ENCODE measurements at regions not wholly inside any gene's neighbourhood (a gene's known extent, or its start where the extent isn't known, plus 50 kb on each side); places are given as distances from the start of the nearest gene placed in this dataset.

DNA sequence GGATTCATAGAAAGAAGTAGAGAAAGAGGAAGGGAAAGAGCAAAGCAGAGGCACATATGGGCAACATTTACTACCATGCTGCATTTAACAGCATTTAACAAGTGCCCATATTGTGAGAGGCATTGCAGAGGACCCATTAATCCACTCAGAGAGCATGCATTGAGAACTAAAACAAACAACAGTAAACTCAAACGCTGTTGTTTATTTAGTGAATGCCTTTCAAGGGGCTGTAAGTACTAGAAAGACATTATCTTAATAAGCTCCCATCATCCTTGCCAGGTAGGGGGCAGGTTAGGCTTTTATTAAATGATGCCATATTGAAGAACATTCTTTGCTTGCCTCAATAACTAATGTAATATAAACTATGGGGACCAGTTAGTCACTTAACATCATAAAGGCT, 254.3 kb upstream of the DAB1 start:
- TF ChIP-seq, protein P1, sequence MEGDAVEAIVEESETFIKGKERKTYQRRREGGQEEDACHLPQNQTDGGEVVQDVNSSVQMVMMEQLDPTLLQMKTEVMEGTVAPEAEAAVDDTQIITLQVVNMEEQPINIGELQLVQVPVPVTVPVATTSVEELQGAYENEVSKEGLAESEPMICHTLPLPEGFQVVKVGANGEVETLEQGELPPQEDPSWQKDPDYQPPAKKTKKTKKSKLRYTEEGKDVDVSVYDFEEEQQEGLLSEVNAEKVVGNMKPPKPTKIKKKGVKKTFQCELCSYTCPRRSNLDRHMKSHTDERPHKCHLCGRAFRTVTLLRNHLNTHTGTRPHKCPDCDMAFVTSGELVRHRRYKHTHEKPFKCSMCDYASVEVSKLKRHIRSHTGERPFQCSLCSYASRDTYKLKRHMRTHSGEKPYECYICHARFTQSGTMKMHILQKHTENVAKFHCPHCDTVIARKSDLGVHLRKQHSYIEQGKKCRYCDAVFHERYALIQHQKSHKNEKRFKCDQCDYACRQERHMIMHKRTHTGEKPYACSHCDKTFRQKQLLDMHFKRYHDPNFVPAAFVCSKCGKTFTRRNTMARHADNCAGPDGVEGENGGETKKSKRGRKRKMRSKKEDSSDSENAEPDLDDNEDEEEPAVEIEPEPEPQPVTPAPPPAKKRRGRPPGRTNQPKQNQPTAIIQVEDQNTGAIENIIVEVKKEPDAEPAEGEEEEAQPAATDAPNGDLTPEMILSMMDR (IDR thresholded peaks at IDR 0.05), result no peak

DNA sequence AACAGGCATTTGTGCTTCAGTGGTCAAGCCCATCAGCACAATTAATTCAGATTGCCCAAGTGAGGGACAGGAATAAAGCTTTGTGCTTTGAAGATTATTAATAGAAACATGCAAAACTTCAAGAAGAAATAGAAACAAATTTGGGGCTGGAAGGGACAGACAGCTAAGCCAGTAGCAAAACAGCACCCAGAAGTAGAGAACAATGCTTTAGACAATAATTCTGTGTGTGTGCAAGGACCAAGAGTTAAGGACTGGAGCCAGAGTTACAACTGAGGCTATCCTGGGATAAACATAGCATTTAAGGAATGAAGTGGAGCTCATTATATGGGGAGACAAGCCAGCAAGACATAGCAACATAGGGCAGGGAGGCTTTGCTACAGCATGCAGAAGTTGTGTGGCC, 251.9 kb upstream of the DAB1 start:
- TF ChIP-seq, protein P1 (IDR thresholded peaks at IDR 0.05), result no peak

DNA sequence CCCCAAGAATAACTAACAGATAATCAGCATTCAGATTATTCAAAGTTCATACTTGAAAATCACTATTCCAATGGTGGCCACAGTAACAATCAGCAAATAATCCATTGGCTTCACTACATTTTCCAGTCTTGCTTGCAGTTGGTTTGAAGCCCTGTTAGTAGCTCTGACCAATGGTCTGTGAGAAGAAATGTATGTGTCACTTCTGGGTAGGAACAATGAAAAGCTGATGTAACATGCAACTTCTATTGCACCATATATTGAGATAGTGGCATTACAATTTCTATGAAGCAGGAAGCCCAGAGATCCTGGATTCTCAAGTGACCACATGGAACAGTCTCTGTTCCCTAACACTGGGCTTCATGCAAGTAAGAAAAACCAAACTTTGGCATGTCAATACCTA, 250.9 kb upstream of the DAB1 start:
- TF ChIP-seq, protein P1 (IDR thresholded peaks at IDR 0.05), result no peak

DNA sequence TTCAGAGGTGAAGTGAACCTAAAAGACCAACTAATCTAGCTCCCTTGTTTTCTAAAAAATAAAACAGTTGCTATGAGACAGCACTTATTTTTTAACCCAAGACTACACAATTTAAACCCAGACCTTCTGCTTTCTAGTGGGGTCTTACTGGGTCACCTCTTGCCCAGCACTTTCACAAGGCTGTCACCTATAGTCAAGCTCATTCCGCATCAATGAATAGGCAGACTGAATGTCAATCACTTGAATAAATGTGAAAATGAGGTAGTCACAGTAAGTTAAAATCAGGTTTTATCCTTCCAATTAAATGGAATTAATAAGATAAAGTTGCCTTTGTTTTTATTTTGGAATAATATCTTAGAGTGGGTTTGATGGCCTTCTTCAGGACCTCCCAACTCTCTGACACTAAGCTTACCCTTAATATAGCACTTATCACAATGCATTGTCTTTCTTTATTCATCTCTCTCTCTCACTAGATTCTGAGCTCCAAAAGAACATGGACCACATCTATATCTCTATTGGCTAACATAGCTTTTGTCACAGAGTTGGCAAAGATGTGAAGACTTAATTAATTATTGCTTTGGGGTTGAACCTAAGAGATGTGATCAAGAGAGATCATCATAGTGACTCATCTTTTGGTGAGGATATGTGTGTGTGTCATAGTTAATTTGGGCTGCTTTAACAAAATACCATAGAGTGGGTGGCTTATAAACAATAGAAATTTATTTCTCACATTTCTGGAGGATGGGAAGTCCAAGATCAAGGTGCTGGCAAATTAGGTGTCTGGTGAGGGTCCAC, 248.7 kb upstream of the DAB1 start:
- TF ChIP-seq, protein P1 (IDR thresholded peaks at IDR 0.05), result no peak

DNA sequence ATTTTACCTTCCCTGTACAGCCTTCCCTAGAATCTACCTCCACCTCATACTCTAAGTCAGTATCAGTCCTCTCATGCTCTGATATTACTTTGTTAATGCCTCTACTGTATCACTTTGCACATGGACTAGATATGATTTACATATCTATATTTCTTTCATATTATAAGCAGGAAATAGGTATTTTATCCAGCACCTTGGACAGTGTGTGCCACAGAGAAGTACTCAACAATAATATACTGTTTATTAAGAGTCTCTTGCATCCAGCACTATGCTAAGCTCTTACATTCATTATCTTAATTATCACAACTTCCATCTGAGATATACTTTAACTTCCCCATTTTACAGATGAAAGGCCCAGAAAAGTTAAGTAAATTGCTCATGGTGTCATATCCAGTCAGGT, 247.9 kb upstream of the DAB1 start:
- TF ChIP-seq, protein P1 (IDR thresholded peaks at IDR 0.05), result no peak

DNA sequence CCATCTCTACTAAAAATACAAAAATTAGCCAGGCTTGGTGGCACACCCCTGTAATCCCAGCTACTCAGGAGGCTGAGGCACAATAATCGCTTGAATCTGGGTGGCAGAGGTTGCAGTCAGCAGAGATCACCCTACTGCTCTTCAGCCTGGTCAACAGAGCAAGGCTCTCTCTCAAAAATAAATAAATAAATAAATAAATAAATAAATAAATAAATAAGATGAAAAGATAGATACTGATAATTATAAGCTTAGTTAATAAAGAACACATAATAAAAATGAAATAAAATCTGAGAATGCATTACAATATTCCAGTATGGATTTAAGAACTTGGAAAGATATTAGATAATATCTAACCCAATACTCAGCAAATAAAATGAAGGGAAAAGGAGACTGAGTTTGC, 235.9 kb upstream of the DAB1 start:
- TF ChIP-seq, protein P1 (IDR thresholded peaks at IDR 0.05), result no peak

DNA sequence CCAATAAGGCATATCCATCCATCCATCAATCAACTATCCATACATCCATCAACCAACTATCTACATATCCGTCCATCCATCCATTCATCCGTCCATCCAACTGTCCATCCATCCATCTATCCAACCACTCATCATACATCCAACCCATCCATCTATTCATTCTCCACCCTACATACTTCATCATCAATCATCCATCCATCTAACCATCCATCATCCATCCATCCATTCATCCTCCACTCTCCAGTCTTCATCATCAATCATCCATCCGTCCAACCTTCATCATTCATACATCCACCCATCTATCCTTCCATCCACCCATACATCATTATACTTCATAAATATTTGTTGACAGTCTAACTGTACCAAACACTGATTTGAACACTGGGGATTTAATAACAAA, 231.3 kb upstream of the DAB1 start:
- TF ChIP-seq, protein P1 (IDR thresholded peaks at IDR 0.05), result no peak

DNA sequence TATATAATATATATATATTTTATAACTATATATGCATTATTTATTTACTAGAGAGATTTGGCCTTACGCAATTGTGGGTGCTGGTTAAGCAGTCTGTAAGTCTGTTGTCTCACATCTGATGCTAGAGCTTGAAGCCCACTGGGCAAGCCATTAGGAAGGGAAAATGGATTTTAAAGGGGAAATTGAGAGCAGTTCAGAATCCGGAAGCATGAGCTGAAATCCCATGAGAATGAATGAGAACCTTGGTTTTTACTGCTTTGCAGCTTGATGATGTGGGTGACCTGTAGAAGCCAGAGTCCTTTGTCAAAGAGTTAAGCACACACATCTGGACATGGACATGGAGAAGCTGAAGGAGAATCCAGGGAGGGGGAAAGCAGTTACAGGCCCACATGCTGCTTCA, 220.8 kb upstream of the DAB1 start:
- TF ChIP-seq, protein P1 (IDR thresholded peaks at IDR 0.05), result no peak
